MM.1S (cell line): ENCODE measurements at regions not wholly inside any gene's neighbourhood (a gene's known extent, or its start where the extent isn't known, plus 50 kb on each side); places are given as distances from the start of the nearest gene placed in this dataset.
A peak's percentile ranks its signal among the peaks of the same experiment; 100 is the strongest.

ENCODE experiments used
- DNase-seq: peaks from one replicate; pipeline ENCODE4 v3.0.0-alpha.2; 2015
- H2AFZ ChIP-seq: fragments of 300-600 bp; sonication (generic); 2 replicates; pipeline ENCODE4 v1.6.0; 2016; ENCODE audit warnings: antibody characterized with exemption, low read length
- H3F3A ChIP-seq: fragments of 300-600 bp; sonication (generic); 2 replicates; pipeline ENCODE4 v1.6.1; 2016; ENCODE audit warnings: mild to moderate bottlenecking, antibody characterized with exemption, low read length, moderate library complexity, mixed read lengths; ENCODE audit not compliant: insufficient read depth
- H3K27ac ChIP-seq: fragments of 300-600 bp; sonication (generic); 2 replicates; pipeline ENCODE4 v1.5.1; 2016; ENCODE audit warnings: mild to moderate bottlenecking, low read length
- H3K27me3 ChIP-seq: fragments of 300-600 bp; sonication (generic); replicated peaks from 2 replicates; pipeline ENCODE4 v1.6.0; 2016; ENCODE audit warnings: low read length; ENCODE audit not compliant: insufficient read depth
- H3K36me3 ChIP-seq: fragments of 300-600 bp; sonication (generic); replicated peaks from 2 replicates; pipeline ENCODE4 v1.6.1; 2016; ENCODE audit warnings: mild to moderate bottlenecking, low read length, mixed read lengths; ENCODE audit not compliant: insufficient read depth
- H3K4me1 ChIP-seq: fragments of 300-600 bp; sonication (generic); 2 replicates; pipeline ENCODE4 v1.6.1; 2016; ENCODE audit warnings: low read length, mixed read lengths
- H3K4me2 ChIP-seq: fragments of 300-600 bp; sonication (generic); 2 replicates; pipeline ENCODE4 v1.6.0; 2016; ENCODE audit warnings: low read depth, low read length
- H3K4me3 ChIP-seq: fragments of 300-600 bp; sonication (generic); 2 replicates; pipeline ENCODE4 v1.5.1; 2016; ENCODE audit warnings: low read length, mixed read lengths
- H3K79me2 ChIP-seq: fragments of 300-600 bp; sonication (generic); 2 replicates; pipeline ENCODE4 v1.6.1; 2016; ENCODE audit warnings: mixed run types, low read length, mixed read lengths
- H3K9ac ChIP-seq: fragments of 300-600 bp; sonication (generic); 2 replicates; pipeline ENCODE4 v1.6.1; 2016; ENCODE audit warnings: low read length, mixed read lengths
- H3K9me2 ChIP-seq: fragments of 300-600 bp; sonication (generic); replicated peaks from 2 replicates; pipeline ENCODE4 v1.6.1; 2016; ENCODE audit warnings: mild to moderate bottlenecking, low read length, mixed read lengths; ENCODE audit not compliant: insufficient read depth
- H3K9me3 ChIP-seq: fragments of 300-600 bp; sonication (generic); replicated peaks from 2 replicates; pipeline ENCODE4 v1.6.1; 2016; ENCODE audit warnings: mild to moderate bottlenecking, low read length, mixed read lengths; ENCODE audit not compliant: insufficient read depth
- H4K20me1 ChIP-seq: fragments of 300-600 bp; sonication (generic); 2 replicates; pipeline ENCODE4 v1.6.1; 2016; ENCODE audit warnings: mild to moderate bottlenecking, low read length, moderate library complexity, mixed read lengths; ENCODE audit not compliant: insufficient read depth
- EZH2 ChIP-seq: fragments of 300-600 bp; sonication (generic); optimal IDR thresholded peaks from 2 replicates; pipeline ENCODE3; 2017; ENCODE audit warnings: low read depth, mild to moderate bottlenecking, antibody characterized with exemption, low read length, mixed read lengths
- EZH2phosphoT487 ChIP-seq: fragments of 300-600 bp; sonication (generic); IDR thresholded peaks from 2 replicates; pipeline ENCODE4 v1.6.1; 2018; ENCODE audit warnings: antibody characterized with exemption, low read length
- TF ChIP-seq, protein P1 (sequence below): fragments of 300-600 bp; sonication (generic); IDR thresholded peaks from 2 replicates; pipeline ENCODE4 v1.5.1; 2016; ENCODE audit warnings: antibody characterized with exemption, low read length, mixed read lengths

DNA sequence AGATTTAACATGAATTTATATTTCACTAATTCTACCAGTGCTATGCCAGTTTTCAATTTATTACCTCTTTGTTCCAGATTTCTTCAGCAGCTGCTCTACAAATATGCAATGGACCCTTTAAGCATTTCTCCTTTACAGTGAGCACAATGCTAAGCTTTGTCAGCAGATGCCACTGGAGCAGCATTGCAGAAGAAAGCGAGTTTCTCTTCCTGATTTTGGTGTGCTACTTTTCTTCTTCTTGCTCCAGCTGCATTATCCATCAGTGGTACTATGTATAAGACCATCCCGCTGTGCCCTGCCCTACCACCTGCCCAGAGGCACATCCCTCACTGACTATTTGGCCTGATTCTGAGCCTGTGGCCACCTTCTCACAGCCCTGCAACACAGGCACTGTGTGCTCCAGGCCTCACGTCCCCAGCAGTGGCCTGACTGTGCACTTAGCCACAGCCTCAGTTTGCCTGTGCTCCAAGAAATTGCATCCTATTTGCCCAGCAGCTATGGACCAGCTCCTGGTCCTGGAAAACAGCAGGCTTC, 84.1 kb downstream of the TNFAIP3 start:
- H3K79me2 ChIP-seq: peaks cover 16% of the 10 kb centered on the region
- H3K36me3 ChIP-seq: no peaks in the 10 kb centered on the region
- TF ChIP-seq EZH2phosphoT487: no peak
- TF ChIP-seq, protein P1, sequence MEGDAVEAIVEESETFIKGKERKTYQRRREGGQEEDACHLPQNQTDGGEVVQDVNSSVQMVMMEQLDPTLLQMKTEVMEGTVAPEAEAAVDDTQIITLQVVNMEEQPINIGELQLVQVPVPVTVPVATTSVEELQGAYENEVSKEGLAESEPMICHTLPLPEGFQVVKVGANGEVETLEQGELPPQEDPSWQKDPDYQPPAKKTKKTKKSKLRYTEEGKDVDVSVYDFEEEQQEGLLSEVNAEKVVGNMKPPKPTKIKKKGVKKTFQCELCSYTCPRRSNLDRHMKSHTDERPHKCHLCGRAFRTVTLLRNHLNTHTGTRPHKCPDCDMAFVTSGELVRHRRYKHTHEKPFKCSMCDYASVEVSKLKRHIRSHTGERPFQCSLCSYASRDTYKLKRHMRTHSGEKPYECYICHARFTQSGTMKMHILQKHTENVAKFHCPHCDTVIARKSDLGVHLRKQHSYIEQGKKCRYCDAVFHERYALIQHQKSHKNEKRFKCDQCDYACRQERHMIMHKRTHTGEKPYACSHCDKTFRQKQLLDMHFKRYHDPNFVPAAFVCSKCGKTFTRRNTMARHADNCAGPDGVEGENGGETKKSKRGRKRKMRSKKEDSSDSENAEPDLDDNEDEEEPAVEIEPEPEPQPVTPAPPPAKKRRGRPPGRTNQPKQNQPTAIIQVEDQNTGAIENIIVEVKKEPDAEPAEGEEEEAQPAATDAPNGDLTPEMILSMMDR: peak; percentile 39
- no peaks in the 10 kb centered on the region for H3K9me3 ChIP-seq
- peak overlapping the region; percentile 97 for H3K27ac ChIP-seq
- no peak overlapping the region for H2AFZ ChIP-seq
- no peaks in the 10 kb centered on the region for H3K27me3 ChIP-seq
- H4K20me1 ChIP-seq: no peaks in the 10 kb centered on the region
- peaks cover 46% of the 10 kb centered on the region for H3F3A ChIP-seq
- peak; percentile 72 for DNase-seq
- H3K9me2 ChIP-seq: no peaks in the 10 kb centered on the region
- peak overlapping the region; percentile 81 for H3K9ac ChIP-seq
- H3K4me3 ChIP-seq: 0 out of 2 replicates have a peak overlapping the region, but pooled peaks have one; percentile 5
- peaks cover 70% of the 10 kb centered on the region for H3K4me1 ChIP-seq
- H3K4me2 ChIP-seq: peak overlapping the region; percentile 70

DNA sequence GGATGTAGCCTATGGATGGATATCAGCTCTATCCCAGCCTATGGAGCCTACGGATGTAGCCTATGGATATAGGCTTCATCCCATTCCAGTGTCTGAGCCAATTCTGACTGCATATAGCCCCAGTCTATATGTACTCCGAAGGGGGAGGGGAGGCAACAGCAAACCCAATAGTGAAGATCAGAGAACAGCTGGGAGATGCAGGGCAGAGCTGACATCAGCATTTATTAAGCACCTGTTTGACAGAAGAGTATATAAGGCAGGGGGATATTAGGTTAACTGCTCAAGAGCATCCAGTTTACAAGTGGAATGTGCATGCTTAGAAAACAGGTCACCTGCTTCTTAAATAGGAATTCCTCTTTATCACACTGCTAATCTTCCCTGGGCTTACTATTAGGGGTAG, 85.2 kb downstream of the TNFAIP3 start:
- Histone ChIP-seq H3K27ac (peak overlapping the region; percentile 97), H3K4me1 (peaks cover 61% of the 10 kb centered on the region), H3K27me3 (no peaks in the 10 kb centered on the region), H3K9me2 (no peaks in the 10 kb centered on the region), H3K79me2 (peaks cover 22% of the 10 kb centered on the region), H3K36me3 (no peaks in the 10 kb centered on the region), H3K4me2 (peak overlapping the region; percentile 70), H3K4me3 (no peak overlapping the region), H3F3A (peaks cover 48% of the 10 kb centered on the region), H2AFZ (no peak overlapping the region), H4K20me1 (no peaks in the 10 kb centered on the region), H3K9ac (peak overlapping the region; percentile 81; the same call in 1 of the 2 replicates), H3K9me3 (no peaks in the 10 kb centered on the region)
- peak; percentile 82 for DNase-seq
- TF ChIP-seq EZH2 (no peak), EZH2phosphoT487 (no peak)
- TF ChIP-seq, protein P1: no peak

DNA sequence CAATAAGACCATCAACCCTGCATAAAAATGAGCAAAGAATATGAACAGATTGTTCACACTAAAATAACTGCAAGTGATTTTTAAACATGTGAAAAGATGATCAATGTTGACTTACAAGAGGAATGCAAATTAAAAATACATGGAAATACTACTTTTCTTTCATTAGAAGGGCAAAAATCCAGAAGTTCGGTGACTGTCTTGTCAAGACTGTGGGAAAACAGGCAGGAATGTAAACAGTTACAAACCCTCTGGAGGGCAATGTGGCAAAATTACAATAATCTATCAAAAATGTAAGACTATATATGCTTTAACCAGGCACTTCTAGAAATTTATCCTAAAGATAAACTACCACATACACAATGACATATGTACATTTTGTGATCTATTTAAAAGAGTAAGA, 86.7 kb downstream of the TNFAIP3 start:
- no peak overlapping the region for H3K9ac ChIP-seq
- H3K79me2 ChIP-seq: peaks cover 16% of the 10 kb centered on the region
- H3K4me2 ChIP-seq: no peak overlapping the region
- H4K20me1 ChIP-seq: no peaks in the 10 kb centered on the region
- no peaks in the 10 kb centered on the region for H3K27me3 ChIP-seq
- H3K9me2 ChIP-seq: no peaks in the 10 kb centered on the region
- H3F3A ChIP-seq: peaks cover 56% of the 10 kb centered on the region
- peaks cover 62% of the 10 kb centered on the region for H3K4me1 ChIP-seq
- H2AFZ ChIP-seq: no peak overlapping the region
- no peak overlapping the region for H3K4me3 ChIP-seq
- no peaks in the 10 kb centered on the region for H3K36me3 ChIP-seq
- DNase-seq: no peak
- H3K27ac ChIP-seq: peak overlapping the region; percentile 97; the same call in 1 of the 2 replicates
- TF ChIP-seq EZH2phosphoT487 (no peak), EZH2 (no peak)
- H3K9me3 ChIP-seq: no peaks in the 10 kb centered on the region

DNA sequence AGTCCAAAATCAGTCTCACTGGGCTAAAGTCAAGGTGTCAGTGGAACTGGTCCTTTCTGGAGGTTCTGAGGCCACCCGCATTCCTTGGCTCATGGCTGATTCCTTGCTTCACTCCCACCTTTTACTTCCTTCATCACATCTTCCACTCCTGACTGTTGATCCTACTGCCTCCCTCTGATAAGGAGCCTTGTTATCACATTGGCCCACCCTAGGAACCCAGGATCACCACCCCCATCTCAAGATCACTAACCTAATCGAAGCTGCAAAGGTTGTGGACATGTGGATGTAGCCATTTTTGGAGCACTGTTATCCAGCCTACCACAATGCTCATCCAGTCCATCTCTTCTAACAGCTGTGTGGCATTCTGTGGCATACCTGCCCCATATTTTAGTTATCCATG, 87.2 kb downstream of the TNFAIP3 start:
- H3K9ac ChIP-seq: no peak overlapping the region
- H2AFZ ChIP-seq: no peak overlapping the region
- H3K27me3 ChIP-seq: no peaks in the 10 kb centered on the region
- no peak overlapping the region for H3K4me2 ChIP-seq
- TF ChIP-seq, protein P1: no peak
- TF ChIP-seq EZH2phosphoT487: no peak
- TF ChIP-seq EZH2: no peak
- H3K9me2 ChIP-seq: no peaks in the 10 kb centered on the region
- peaks cover 55% of the 10 kb centered on the region for H3F3A ChIP-seq
- H3K9me3 ChIP-seq: no peaks in the 10 kb centered on the region
- H3K4me3 ChIP-seq: no peak overlapping the region
- H3K4me1 ChIP-seq: peaks cover 62% of the 10 kb centered on the region
- H3K27ac ChIP-seq: no peak overlapping the region; the same call in 1 of the 2 replicates
- H3K36me3 ChIP-seq: no peaks in the 10 kb centered on the region
- H3K79me2 ChIP-seq: peaks cover 14% of the 10 kb centered on the region
- H4K20me1 ChIP-seq: no peaks in the 10 kb centered on the region
- DNase-seq: no peak
